ENCODE measurements at regions not wholly inside any gene's neighbourhood (a gene's known extent, or its start where the extent isn't known, plus 50 kb on each side); places are given as distances from the start of the nearest gene placed in this dataset.

GRCh38 chr5:124105326-124105725 lies 593.3 kb downstream of the CSNK1G3 start:
- no peak for TF ChIP-seq POLR2AphosphoS5 (IDR thresholded peaks at IDR 0.05)
- no peak for TF ChIP-seq POLR2A (IDR thresholded peaks at IDR 0.05)
- TF ChIP-seq CTCF (IDR thresholded peaks at IDR 0.05): no peak
- no peak for TF ChIP-seq EP300 (IDR thresholded peaks at IDR 0.05)
